GM23338 (cell line): ENCODE measurements at regions not wholly inside any gene's neighbourhood (a gene's known extent, or its start where the extent isn't known, plus 50 kb on each side); places are given as distances from the start of the nearest gene placed in this dataset.
A peak's percentile ranks its signal among the peaks of the same experiment; 100 is the strongest.

Source experiments
- ATAC-seq: fragments of 200-7000 bp; cut with Tn5 transposase; 3 replicates; pipeline ENCODE4 v1.9.1; 2020
- DNase-seq: peaks from one replicate; pipeline ENCODE4 v3.0.0-alpha.2; 2015; ENCODE audit warnings: low spot score
- H2AFZ ChIP-seq: fragments of 200-600 bp; sonication (generic); 2 replicates; pipeline ENCODE4 v1.8.0; 2016; ENCODE audit warnings: antibody characterized with exemption, mild to moderate bottlenecking, moderate library complexity
- H3F3A ChIP-seq: fragments of 200-600 bp; sonication (generic); replicated peaks from 2 replicates; pipeline ENCODE4 v1.8.0; 2017; ENCODE audit warnings: antibody characterized with exemption, mixed run types, low read depth
- H3K27ac ChIP-seq: fragments of 200-600 bp; sonication (generic); 2 replicates; pipeline ENCODE4 v1.6.1; 2016; ENCODE audit warnings: low read depth
- H3K27me3 ChIP-seq: fragments of 200-600 bp; sonication (generic); 2 replicates; pipeline ENCODE4 v1.8.0; 2016; ENCODE audit warnings: mild to moderate bottlenecking, mixed run types, moderate library complexity; ENCODE audit not compliant: insufficient read depth
- H3K36me3 ChIP-seq: fragments of 200-600 bp; sonication (generic); 2 replicates; pipeline ENCODE4 v1.8.0; 2016; ENCODE audit warnings: mild to moderate bottlenecking; ENCODE audit not compliant: insufficient read depth
- H3K4me1 ChIP-seq: fragments of 200-600 bp; sonication (generic); 2 replicates; pipeline ENCODE4 v1.8.0; 2016; ENCODE audit warnings: mild to moderate bottlenecking, moderate library complexity; ENCODE audit not compliant: insufficient read depth
- H3K4me2 ChIP-seq: fragments of 200-600 bp; sonication (generic); 2 replicates; pipeline ENCODE4 v1.7.1; 2017; ENCODE audit warnings: mixed run types
- H3K4me3 ChIP-seq: fragments of 200-600 bp; sonication (generic); 2 replicates; pipeline ENCODE4 v1.6.1; 2016; ENCODE audit warnings: mixed run types
- H3K79me2 ChIP-seq: fragments of 200-600 bp; sonication (generic); replicated peaks from 2 replicates; pipeline ENCODE4 v1.8.0; 2017; ENCODE audit warnings: mild to moderate bottlenecking; ENCODE audit not compliant: insufficient read depth
- H3K9me2 ChIP-seq: fragments of 200-600 bp; sonication (generic); 2 replicates; pipeline ENCODE4 v1.8.0; 2017; ENCODE audit not compliant: insufficient read depth
- H4K20me1 ChIP-seq: fragments of 200-600 bp; sonication (generic); replicated peaks from 2 replicates; pipeline ENCODE4 v1.8.0; 2017; ENCODE audit warnings: mild to moderate bottlenecking; ENCODE audit not compliant: insufficient read depth
- H3K27ac Mint-ChIP-seq: 2 replicates; pipeline ENCODE4 v1.8.0; 2020; ENCODE audit warnings: inconsistent platforms, mild to moderate bottlenecking, moderate library complexity, mixed read lengths
- H3K27me3 Mint-ChIP-seq: 3 replicates; pipeline ENCODE4 v1.8.0; 2022; ENCODE audit warnings: low read depth, mild to moderate bottlenecking, moderate library complexity, mixed read lengths, inconsistent platforms; ENCODE audit not compliant: insufficient read depth, poor library complexity
- H3K36me3 Mint-ChIP-seq: 3 replicates; pipeline ENCODE4 v1.8.0; 2021; ENCODE audit warnings: low read depth, mild to moderate bottlenecking, inconsistent platforms, moderate library complexity, mixed read lengths
- H3K4me1 Mint-ChIP-seq: 3 replicates; pipeline ENCODE4 v1.8.0; 2020; ENCODE audit warnings: mild to moderate bottlenecking, inconsistent platforms, mixed read lengths
- H3K4me3 Mint-ChIP-seq: 3 replicates; pipeline ENCODE4 v1.8.0; 2021; ENCODE audit warnings: moderate library complexity, mild to moderate bottlenecking, inconsistent platforms, mixed read lengths
- H3K9me3 Mint-ChIP-seq: 3 replicates; pipeline ENCODE4 v1.8.0; 2020; ENCODE audit warnings: moderate library complexity, mild to moderate bottlenecking, inconsistent platforms, mixed read lengths
- CREB1 ChIP-seq: fragments of 250-450 bp; sonication (Bioruptor Pico); IDR thresholded peaks from 2 replicates; pipeline ENCODE4 v1.5.0; 2020; ENCODE audit warnings: low read depth, mild to moderate bottlenecking, moderate library complexity
- CTCF ChIP-seq, 2 experiments: fragments of 200-600 bp in 1 of 2; sonication (generic) in 1 of 2; conservative IDR thresholded peaks; 2 replicates each; pipeline versions ENCODE4 v1.5.1 to v1.6.1; 2016 to 2017; ENCODE audit warnings: antibody characterized with exemption in 2 of 2, low read depth in 2 of 2, mild to moderate bottlenecking in 2 of 2, moderate library complexity in 1 of 2
- ETS1 ChIP-seq: IDR thresholded peaks from 2 replicates; pipeline ENCODE4 v1.6.1; 2016; ENCODE audit warnings: antibody characterized with exemption
- EZH2 ChIP-seq: fragments of 200-600 bp; sonication (generic); IDR thresholded peaks from one replicate; pipeline ENCODE4 v1.8.0; 2017; ENCODE audit warnings: antibody characterized with exemption, mild to moderate bottlenecking, low read depth; ENCODE audit not compliant: unreplicated experiment
- EZH2phosphoT487 ChIP-seq: fragments of 200-600 bp; sonication (generic); IDR thresholded peaks from one replicate; pipeline ENCODE4 v1.8.1; 2018; ENCODE audit warnings: antibody characterized with exemption; ENCODE audit not compliant: unreplicated experiment
- JUNB ChIP-seq: IDR thresholded peaks from one replicate; pipeline ENCODE4 v1.6.1; 2016; ENCODE audit warnings: antibody characterized with exemption; ENCODE audit not compliant: unreplicated experiment
- NANOG ChIP-seq: IDR thresholded peaks from 2 replicates; pipeline ENCODE4 v1.6.1; 2016; ENCODE audit warnings: antibody characterized with exemption, borderline replicate concordance
- POLR2AphosphoS5 ChIP-seq: IDR thresholded peaks from 2 replicates; pipeline ENCODE4 v1.6.1; 2016; ENCODE audit warnings: antibody characterized with exemption, low read depth
- REST ChIP-seq: IDR thresholded peaks from one replicate; pipeline ENCODE4 v1.6.1; 2018; ENCODE audit warnings: antibody characterized with exemption; ENCODE audit not compliant: unreplicated experiment
- STAT1 ChIP-seq: IDR thresholded peaks from one replicate; pipeline ENCODE4 v1.6.1; 2016; ENCODE audit warnings: antibody characterized with exemption; ENCODE audit not compliant: unreplicated experiment
- ZNF114 ChIP-seq: fragments of 250-450 bp; sonication (Bioruptor Pico); IDR thresholded peaks from 2 replicates; pipeline ENCODE4 v1.5.0; 2020; ENCODE audit warnings: mild to moderate bottlenecking, moderate library complexity
- ZNF331 ChIP-seq: fragments of 250-450 bp; sonication (Bioruptor Pico); IDR thresholded peaks from 2 replicates; pipeline ENCODE4 v1.5.0; 2020; ENCODE audit warnings: low read depth, mild to moderate bottlenecking, moderate library complexity
- ZNF462 ChIP-seq: fragments of 250-450 bp; sonication (Bioruptor Pico); IDR thresholded peaks from 2 replicates; pipeline ENCODE4 v1.5.0; 2020; ENCODE audit warnings: mild to moderate bottlenecking, moderate library complexity

GRCh38 chrX:114465689-114466088 is 118.2 kb upstream of the HTR2C start:
- ATAC-seq, result peak; percentile 59
- peak overlapping the region; percentile 98 for H3K4me3 Mint-ChIP-seq

More at GRCh38 chrX:114465689-114466088, 118.2 kb upstream of the HTR2C start:
- H3K27me3 ChIP-seq, result no peaks in the 10 kb centered on the region
- no peaks in the 10 kb centered on the region for H3F3A ChIP-seq
- TF ChIP-seq STAT1 (no peak), EZH2 (no peak), ZNF114 (CRISPR knock-in tag) (no peak), JUNB (no peak), ETS1 (no peak), CTCF (conservative IDR thresholded peaks at IDR 0.05; ENCODE audit: low read depth in 2 of 2) (no peak), CREB1 (CRISPR knock-in tag) (no peak), POLR2AphosphoS5 (no peak), ZNF331 (CRISPR knock-in tag) (no peak), NANOG (no peak), ZNF462 (CRISPR knock-in tag) (no peak), EZH2phosphoT487 (no peak), REST (no peak)
- H3K79me2 ChIP-seq, result peaks cover 67% of the 10 kb centered on the region
- H2AFZ ChIP-seq, result no peak overlapping the region
- H4K20me1 ChIP-seq, result no peaks in the 10 kb centered on the region
- peaks cover 15% of the 10 kb centered on the region for H3K27me3 Mint-ChIP-seq
- peak overlapping the region; percentile 13 for H3K4me2 ChIP-seq
- H3K9me2 ChIP-seq, result no peaks in the 10 kb centered on the region
- no peaks in the 10 kb centered on the region for H3K36me3 ChIP-seq
- H3K27ac Mint-ChIP-seq, result peak overlapping the region; percentile 96
- H3K27ac ChIP-seq, result peak overlapping the region; percentile 97
- H3K4me3 ChIP-seq, result peak overlapping the region; percentile 75
- peak; percentile 18 for DNase-seq
- peaks cover 12% of the 10 kb centered on the region; the same call in 2 of the 3 replicates for H3K9me3 Mint-ChIP-seq
- H3K36me3 Mint-ChIP-seq, result peaks cover 36% of the 10 kb centered on the region
- peaks cover 44% of the 10 kb centered on the region for H3K4me1 Mint-ChIP-seq
- H3K4me1 ChIP-seq, result peaks cover 43% of the 10 kb centered on the region
